Tibial artery (tissue), 4 donors: ENCODE measurements at regions not wholly inside any gene's neighbourhood (a gene's known extent, or its start where the extent isn't known, plus 50 kb on each side); places are given as distances from the start of the nearest gene placed in this dataset.
"Not testable (repeated sequence)": the region's sequence is repeated elsewhere in the genome, so short reads cannot be mapped to it uniquely, and the experiment has no call there.

Source experiments
- DNase-seq, 2 donors: peaks; one replicate each; pipeline ENCODE4 v3.0.0-alpha.2; 2019
- H3K27ac ChIP-seq, 2 donors: fragments of 200-600 bp; sonication (generic) in 1 of 2; 1 replicate in 1 of 2; 2 replicates in 1 of 2; pipeline ENCODE4 v1.5.1; 2018 to 2019; ENCODE audit warnings: mild to moderate bottlenecking in 1 of 2
- H3K27me3 ChIP-seq, 2 donors: fragments of 200-600 bp; sonication (generic) in 1 of 2; one replicate each; pipeline versions ENCODE4 v1.5.1 to v1.6.0; 2016 to 2019
- H3K36me3 ChIP-seq, 3 donors: fragments of 200-600 bp; sonication (generic) in 2 of 3; one replicate each; pipeline ENCODE4 v1.5.1; 2016 to 2019; ENCODE audit warnings: mild to moderate bottlenecking in 2 of 3
- H3K4me1 ChIP-seq, 4 donors: fragments of 200-600 bp; sonication (generic) in 2 of 4; 1 replicate in 3 of 4; 2 replicates in 1 of 4; pipeline ENCODE4 v1.5.1; 2016 to 2019
- H3K4me3 ChIP-seq, 2 donors: fragments of 200-600 bp; sonication (generic) in 1 of 2; 1 replicate in 1 of 2; 2 replicates in 1 of 2; pipeline ENCODE4 v1.5.1; 2018 to 2019; ENCODE audit warnings: mild to moderate bottlenecking in 2 of 2
- H3K9me3 ChIP-seq, 3 donors: fragments of 200-600 bp; sonication (generic) in 1 of 3; one replicate each; pipeline ENCODE4 v1.5.1; 2016 to 2019
- intact Hi-C: fragments of 100-400 bp; cut with DNase I; formaldehyde crosslinking; loops from one replicate; pipeline ENCODE4 v1.15.0; 2023; ENCODE audit warnings: low total_unique reads

GRCh38 chr6:60797831-60798230, 1488.2 kb downstream of the KHDRBS2 start:
- intact Hi-C loops, H3K27ac ChIP-seq, H3K27me3 ChIP-seq, DNase-seq, H3K36me3 ChIP-seq, H3K4me3 ChIP-seq, H3K4me1 ChIP-seq, H3K9me3 ChIP-seq: not testable (repeated sequence)

- DNase-seq, H3K4me1 ChIP-seq, H3K9me3 ChIP-seq, intact Hi-C loops, H3K27me3 ChIP-seq, H3K27ac ChIP-seq, H3K4me3 ChIP-seq, H3K36me3 ChIP-seq: not testable (repeated sequence)
Measured at GRCh38 chr6:60789601-60790000, 1496.4 kb downstream of the KHDRBS2 start.

- DNase-seq, H3K27ac ChIP-seq, H3K4me1 ChIP-seq, H3K27me3 ChIP-seq, intact Hi-C loops, H3K9me3 ChIP-seq, H3K36me3 ChIP-seq, H3K4me3 ChIP-seq: not testable (repeated sequence)
Measured at GRCh38 chr6:60782698-60783464, 1503.1 kb downstream of the KHDRBS2 start.

- intact Hi-C loops, DNase-seq: not testable (repeated sequence)
Measured at GRCh38 chr6:60779591-60779990, 1506.4 kb downstream of the KHDRBS2 start.

GRCh38 chr6:60767791-60768499, 1518.1 kb downstream of the KHDRBS2 start:
- intact Hi-C loops, H3K4me1 ChIP-seq, H3K9me3 ChIP-seq, H3K36me3 ChIP-seq, DNase-seq, H3K27me3 ChIP-seq, H3K4me3 ChIP-seq, H3K27ac ChIP-seq: not testable (repeated sequence)

More at GRCh38 chr6:60779591-60779990, 1506.4 kb downstream of the KHDRBS2 start:
- not testable (repeated sequence) for H3K27ac ChIP-seq, H3K4me1 ChIP-seq, H3K36me3 ChIP-seq, H3K4me3 ChIP-seq, H3K27me3 ChIP-seq, H3K9me3 ChIP-seq

- H3K36me3 ChIP-seq, H3K27ac ChIP-seq, intact Hi-C loops, H3K4me3 ChIP-seq, H3K4me1 ChIP-seq, DNase-seq, H3K27me3 ChIP-seq, H3K9me3 ChIP-seq: not testable (repeated sequence)
Measured at GRCh38 chr6:60765331-60765730, 1520.7 kb downstream of the KHDRBS2 start.

- H3K27ac ChIP-seq, H3K9me3 ChIP-seq, H3K36me3 ChIP-seq, DNase-seq, H3K4me1 ChIP-seq, intact Hi-C loops, H3K4me3 ChIP-seq, H3K27me3 ChIP-seq: not testable (repeated sequence)
Measured at GRCh38 chr6:60763464-60764080, 1522.5 kb downstream of the KHDRBS2 start.

GRCh38 chr6:60760928-60761327, 1525.1 kb downstream of the KHDRBS2 start:
- DNase-seq, intact Hi-C loops, H3K27me3 ChIP-seq, H3K36me3 ChIP-seq, H3K4me1 ChIP-seq, H3K4me3 ChIP-seq, H3K27ac ChIP-seq, H3K9me3 ChIP-seq: not testable (repeated sequence)

GRCh38 chr6:60759149-60759825, 1526.7 kb downstream of the KHDRBS2 start:
- H3K27me3 ChIP-seq, H3K9me3 ChIP-seq, H3K4me3 ChIP-seq, H3K36me3 ChIP-seq, DNase-seq, intact Hi-C loops, H3K27ac ChIP-seq, H3K4me1 ChIP-seq: not testable (repeated sequence)

GRCh38 chr6:60758725-60759124, 1527.3 kb downstream of the KHDRBS2 start:
- H3K27me3 ChIP-seq, H3K4me3 ChIP-seq, DNase-seq, intact Hi-C loops, H3K27ac ChIP-seq, H3K9me3 ChIP-seq, H3K4me1 ChIP-seq, H3K36me3 ChIP-seq: not testable (repeated sequence)
